Neural progenitor cell (in vitro differentiated cells): ENCODE measurements at regions not wholly inside any gene's neighbourhood (a gene's known extent, or its start where the extent isn't known, plus 50 kb on each side); places are given as distances from the start of the nearest gene placed in this dataset.

Experiments
- EZH2 ChIP-seq: fragments of 200-600 bp; sonication (generic); IDR thresholded peaks from 2 replicates; pipeline ENCODE4 v1.6.1; 2017; ENCODE audit warnings: antibody characterized with exemption, mild to moderate bottlenecking, moderate library complexity
- EZH2phosphoT487 ChIP-seq: fragments of 200-600 bp; sonication (generic); IDR thresholded peaks from 2 replicates; pipeline ENCODE4 v1.6.1; 2017; ENCODE audit warnings: antibody characterized with exemption
- TF ChIP-seq, protein P1 (sequence below): fragments of 200-600 bp; sonication (generic); IDR thresholded peaks from 2 replicates; pipeline ENCODE4 v1.5.1; 2017; ENCODE audit warnings: antibody characterized with exemption, mild to moderate bottlenecking

DNA sequence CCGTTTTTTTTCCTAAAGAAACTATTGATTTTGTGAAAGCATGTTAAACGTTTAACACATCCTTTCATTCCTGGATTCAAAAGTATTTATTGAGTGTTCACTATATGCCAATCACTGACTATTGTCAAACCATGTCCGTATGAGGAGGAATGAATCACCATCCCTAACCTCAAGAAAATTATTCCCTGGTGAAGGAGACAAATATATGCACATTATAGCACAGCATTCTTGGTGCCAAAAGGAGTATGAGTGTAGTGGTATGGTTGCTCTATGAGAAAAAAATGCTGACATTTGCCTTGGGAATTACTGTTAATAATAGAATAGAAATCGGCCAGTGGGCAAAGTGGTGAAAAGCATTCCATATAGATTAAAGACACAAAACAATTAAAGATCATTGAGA, 1390.1 kb downstream of the MRPL39 start:
- TF ChIP-seq, protein P1, sequence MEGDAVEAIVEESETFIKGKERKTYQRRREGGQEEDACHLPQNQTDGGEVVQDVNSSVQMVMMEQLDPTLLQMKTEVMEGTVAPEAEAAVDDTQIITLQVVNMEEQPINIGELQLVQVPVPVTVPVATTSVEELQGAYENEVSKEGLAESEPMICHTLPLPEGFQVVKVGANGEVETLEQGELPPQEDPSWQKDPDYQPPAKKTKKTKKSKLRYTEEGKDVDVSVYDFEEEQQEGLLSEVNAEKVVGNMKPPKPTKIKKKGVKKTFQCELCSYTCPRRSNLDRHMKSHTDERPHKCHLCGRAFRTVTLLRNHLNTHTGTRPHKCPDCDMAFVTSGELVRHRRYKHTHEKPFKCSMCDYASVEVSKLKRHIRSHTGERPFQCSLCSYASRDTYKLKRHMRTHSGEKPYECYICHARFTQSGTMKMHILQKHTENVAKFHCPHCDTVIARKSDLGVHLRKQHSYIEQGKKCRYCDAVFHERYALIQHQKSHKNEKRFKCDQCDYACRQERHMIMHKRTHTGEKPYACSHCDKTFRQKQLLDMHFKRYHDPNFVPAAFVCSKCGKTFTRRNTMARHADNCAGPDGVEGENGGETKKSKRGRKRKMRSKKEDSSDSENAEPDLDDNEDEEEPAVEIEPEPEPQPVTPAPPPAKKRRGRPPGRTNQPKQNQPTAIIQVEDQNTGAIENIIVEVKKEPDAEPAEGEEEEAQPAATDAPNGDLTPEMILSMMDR = no peak
- TF ChIP-seq EZH2 (no peak), EZH2phosphoT487 (no peak)
